H1 (cell line): ENCODE measurements at regions not wholly inside any gene's neighbourhood (a gene's known extent, or its start where the extent isn't known, plus 50 kb on each side); places are given as distances from the start of the nearest gene placed in this dataset.

Source experiments
- ATF2 ChIP-seq: IDR thresholded peaks from 2 replicates; pipeline ENCODE4 v1.6.1; 2012; ENCODE audit warnings: low read length, inconsistent platforms
- CBX5 ChIP-seq: fragments of 300-800, 300-1000 bp; sonication (generic); IDR thresholded peaks from 2 replicates; pipeline ENCODE4 v1.7.1; 2016; ENCODE audit warnings: antibody characterized with exemption, low read length, low read depth
- CHD2 ChIP-seq: IDR thresholded peaks from 2 replicates; pipeline ENCODE4 v1.6.1; 2012; ENCODE audit warnings: low read length, improper control_type of control experiment
- CHD7 ChIP-seq: fragments of 300-600 bp; sonication (generic); IDR thresholded peaks from 2 replicates; pipeline ENCODE4 v1.7.1; 2012; ENCODE audit warnings: low read length, moderate library complexity, mild to moderate bottlenecking, inconsistent platforms; ENCODE audit not compliant: insufficient replicate concordance
- FOSL1 ChIP-seq: IDR thresholded peaks from 2 replicates; pipeline ENCODE4 v1.6.1; 2011; ENCODE audit warnings: mild to moderate bottlenecking, low read depth, low read length, moderate library complexity; ENCODE audit not compliant: insufficient read depth
- GTF2F1 ChIP-seq: IDR thresholded peaks from 2 replicates; pipeline ENCODE4 v1.6.1; 2012; ENCODE audit warnings: low read depth, low read length, improper control_type of control experiment, borderline replicate concordance
- RAD21 ChIP-seq, 2 experiments: IDR thresholded peaks in 1 of 2; conservative IDR thresholded peaks in 1 of 2; 2 replicates each; pipeline ENCODE4 v1.6.1; 2011; ENCODE audit warnings: low read depth in 2 of 2, low read length in 2 of 2, improper control_type of control experiment in 1 of 2, inconsistent platforms in 1 of 2, mild to moderate bottlenecking in 1 of 2, moderate library complexity in 1 of 2
- SP1 ChIP-seq: IDR thresholded peaks from 2 replicates; pipeline ENCODE4 v1.6.1; 2011; ENCODE audit warnings: low read depth, low read length
- SRF ChIP-seq: IDR thresholded peaks from 2 replicates; pipeline ENCODE4 v1.6.1; 2011; ENCODE audit warnings: mild to moderate bottlenecking, low read depth, low read length, moderate library complexity

- no peak for TF ChIP-seq CHD7
- no peak for TF ChIP-seq SRF
- no peak for TF ChIP-seq GTF2F1
- no peak for TF ChIP-seq CBX5
- no peak for TF ChIP-seq FOSL1
- TF ChIP-seq CHD2, result no peak
- TF ChIP-seq ATF2, result no peak
- no peak for TF ChIP-seq SP1
- TF ChIP-seq RAD21 (IDR thresholded peaks at IDR 0.05 in 1 of 2, conservative IDR thresholded peaks at IDR 0.05 in 1 of 2; ENCODE audit: low read depth in 2 of 2, low read length in 2 of 2), result peak; percentile 26 to 55
These were observed 91.4 kb downstream of the CEBPB start (continued) for GRCh38 chr20:50281831-50282591.
